HCT116 (cell line): ENCODE measurements at regions not wholly inside any gene's neighbourhood (a gene's known extent, or its start where the extent isn't known, plus 50 kb on each side); places are given as distances from the start of the nearest gene placed in this dataset.

Source experiments
- EZH2 ChIP-seq: fragments of 200-600 bp; sonication (generic); IDR thresholded peaks from 2 replicates; pipeline ENCODE4 v1.6.1; 2017; ENCODE audit warnings: antibody characterized with exemption, mixed run types
- FOSL1 ChIP-seq: IDR thresholded peaks from 2 replicates; pipeline ENCODE4 v1.6.1; 2012; ENCODE audit warnings: low read depth
- ZNF274 ChIP-seq: fragments of 200-500 bp; sonication (Bioruptor generic); IDR thresholded peaks from 2 replicates; pipeline ENCODE4 v1.6.1; 2014; ENCODE audit warnings: mild to moderate bottlenecking, low read depth, low read length, inconsistent platforms
- TF ChIP-seq, protein P1 (sequence below), 3 experiments: fragments of 200-600 bp in 1 of 3; sonication (generic) in 1 of 3; IDR thresholded peaks in 2 of 3; conservative IDR thresholded peaks in 1 of 3; 2 replicates each; pipeline ENCODE4 v1.5.1; 2012 to 2017; ENCODE audit warnings: low read depth in 2 of 3, low read length in 2 of 3, antibody characterized with exemption in 1 of 3, borderline replicate concordance in 1 of 3, control low read depth in 1 of 3, mild to moderate bottlenecking in 1 of 3, mixed read lengths in 1 of 3, mixed run types in 1 of 3, moderate library complexity in 1 of 3; ENCODE audit not compliant: insufficient read depth in 1 of 3

DNA sequence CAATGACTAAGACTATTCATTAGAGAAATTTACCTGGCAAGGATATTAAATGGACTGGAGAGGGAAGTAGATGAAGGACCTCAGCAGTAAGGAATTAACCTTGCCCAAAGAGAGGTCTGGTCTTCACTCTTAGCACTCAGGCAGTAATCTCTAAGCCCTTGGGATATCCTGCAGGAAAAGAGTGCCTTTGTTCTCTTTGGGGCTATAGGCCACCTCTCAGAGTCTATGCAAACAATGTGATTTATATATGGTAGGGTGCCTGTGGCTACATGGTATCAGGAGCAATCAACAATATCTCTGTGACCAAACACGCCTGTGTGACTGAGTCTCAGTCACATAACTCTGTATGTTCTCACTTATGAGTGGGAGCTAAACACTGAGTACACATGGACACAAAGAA, 154.7 kb upstream of the CDK1 start:
- TF ChIP-seq, protein P1, sequence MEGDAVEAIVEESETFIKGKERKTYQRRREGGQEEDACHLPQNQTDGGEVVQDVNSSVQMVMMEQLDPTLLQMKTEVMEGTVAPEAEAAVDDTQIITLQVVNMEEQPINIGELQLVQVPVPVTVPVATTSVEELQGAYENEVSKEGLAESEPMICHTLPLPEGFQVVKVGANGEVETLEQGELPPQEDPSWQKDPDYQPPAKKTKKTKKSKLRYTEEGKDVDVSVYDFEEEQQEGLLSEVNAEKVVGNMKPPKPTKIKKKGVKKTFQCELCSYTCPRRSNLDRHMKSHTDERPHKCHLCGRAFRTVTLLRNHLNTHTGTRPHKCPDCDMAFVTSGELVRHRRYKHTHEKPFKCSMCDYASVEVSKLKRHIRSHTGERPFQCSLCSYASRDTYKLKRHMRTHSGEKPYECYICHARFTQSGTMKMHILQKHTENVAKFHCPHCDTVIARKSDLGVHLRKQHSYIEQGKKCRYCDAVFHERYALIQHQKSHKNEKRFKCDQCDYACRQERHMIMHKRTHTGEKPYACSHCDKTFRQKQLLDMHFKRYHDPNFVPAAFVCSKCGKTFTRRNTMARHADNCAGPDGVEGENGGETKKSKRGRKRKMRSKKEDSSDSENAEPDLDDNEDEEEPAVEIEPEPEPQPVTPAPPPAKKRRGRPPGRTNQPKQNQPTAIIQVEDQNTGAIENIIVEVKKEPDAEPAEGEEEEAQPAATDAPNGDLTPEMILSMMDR (IDR thresholded peaks at IDR 0.05 in 2 of 3, conservative IDR thresholded peaks at IDR 0.05 in 1 of 3; ENCODE audit: borderline replicate concordance in 1 of 3, insufficient read depth in 1 of 3, low read depth in 2 of 3, low read length in 2 of 3) = no peak
- TF ChIP-seq FOSL1 (no peak), ZNF274 (no peak), EZH2 (no peak)
